ENCODE measurements at regions not wholly inside any gene's neighbourhood (a gene's known extent, or its start where the extent isn't known, plus 50 kb on each side); places are given as distances from the start of the nearest gene placed in this dataset.

GRCh38 chr13:99634672-99635071, 133.4 kb downstream of the TM9SF2 start:
- no peak for DNase-seq

GRCh38 chr13:99630269-99630898, 129.1 kb downstream of the TM9SF2 start:
- no peak for DNase-seq

DNA sequence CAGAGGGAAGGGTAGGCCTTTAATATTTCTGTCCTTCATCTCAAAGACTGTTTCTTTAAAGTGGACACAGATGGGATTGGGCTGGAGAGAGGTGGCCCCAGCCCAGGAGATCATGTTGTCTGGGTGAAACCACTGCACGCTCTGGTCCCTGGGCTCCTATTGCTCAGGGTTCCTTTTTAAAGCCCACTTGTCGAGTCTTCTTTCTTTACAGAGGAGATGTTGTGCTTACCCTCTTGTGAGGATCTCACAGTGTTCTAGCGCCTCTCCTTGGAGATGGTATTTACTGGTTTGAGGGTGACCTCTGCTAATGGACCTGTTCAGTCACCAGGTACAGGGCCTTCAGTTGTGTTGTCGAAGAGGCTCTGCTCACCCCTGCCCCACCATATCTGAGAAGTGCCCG, 128.4 kb downstream of the TM9SF2 start:
- DNase-seq, result no peak

DNA sequence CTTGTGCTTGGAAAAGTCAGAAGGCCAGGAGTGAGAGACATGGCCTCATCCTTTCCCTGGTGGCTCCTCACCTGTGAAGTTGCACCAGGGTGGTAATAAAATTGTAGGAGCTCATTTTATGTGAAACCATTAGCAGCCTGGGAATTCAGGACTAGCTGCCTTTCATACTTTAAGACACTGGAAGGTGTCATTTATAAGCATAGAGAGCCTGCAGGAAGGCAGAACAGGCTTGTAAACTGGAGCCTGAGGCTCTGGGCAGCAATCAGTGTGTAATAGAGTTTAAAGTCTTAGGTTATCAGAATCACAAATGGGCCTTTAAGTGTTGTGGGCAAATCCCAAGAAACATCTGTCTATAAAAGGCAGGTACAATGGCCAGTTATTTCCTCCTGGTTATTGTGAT, 127.2 kb downstream of the TM9SF2 start:
- DNase-seq, result no peak

- no peak for DNase-seq
These were observed 125.3 kb downstream of the TM9SF2 start for GRCh38 chr13:99626461-99627082.

DNA sequence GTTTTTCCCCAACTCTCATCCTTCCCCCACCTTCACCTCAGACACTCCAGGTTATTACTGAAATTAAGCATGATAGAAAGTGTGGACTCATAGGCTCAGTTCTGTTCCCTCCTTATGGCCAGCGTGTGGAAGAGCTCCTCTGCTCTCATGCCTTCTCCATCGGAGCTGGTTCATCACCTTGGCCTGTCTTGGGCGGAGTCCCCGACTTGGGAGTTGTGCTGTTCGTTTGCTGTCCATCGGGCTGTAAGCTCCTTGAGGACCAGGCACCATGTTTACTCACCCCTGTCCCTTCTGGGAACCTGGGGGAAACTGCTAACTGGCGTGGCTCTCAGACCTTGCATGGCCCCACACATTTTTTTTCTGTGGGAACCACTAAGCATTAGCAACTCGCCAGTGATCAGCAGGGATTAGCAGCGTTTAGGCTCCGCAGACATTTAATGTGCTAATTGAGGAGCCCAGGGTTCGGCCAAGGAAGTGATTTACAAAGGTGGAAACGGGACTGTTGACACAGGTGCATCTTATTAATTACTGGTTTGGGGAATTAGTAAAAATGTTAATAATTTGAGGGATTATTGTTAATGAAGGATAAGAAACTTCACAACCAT, 123.8 kb downstream of the TM9SF2 start:
- DNase-seq, result no peak

GRCh38 chr13:99620806-99621205, 119.5 kb downstream of the TM9SF2 start:
- no peak for DNase-seq

GRCh38 chr13:99619207-99619606, 117.9 kb downstream of the TM9SF2 start:
- DNase-seq, result no peak

GRCh38 chr13:99617474-99618255, 116.4 kb downstream of the TM9SF2 start:
- DNase-seq, result no peak

DNA sequence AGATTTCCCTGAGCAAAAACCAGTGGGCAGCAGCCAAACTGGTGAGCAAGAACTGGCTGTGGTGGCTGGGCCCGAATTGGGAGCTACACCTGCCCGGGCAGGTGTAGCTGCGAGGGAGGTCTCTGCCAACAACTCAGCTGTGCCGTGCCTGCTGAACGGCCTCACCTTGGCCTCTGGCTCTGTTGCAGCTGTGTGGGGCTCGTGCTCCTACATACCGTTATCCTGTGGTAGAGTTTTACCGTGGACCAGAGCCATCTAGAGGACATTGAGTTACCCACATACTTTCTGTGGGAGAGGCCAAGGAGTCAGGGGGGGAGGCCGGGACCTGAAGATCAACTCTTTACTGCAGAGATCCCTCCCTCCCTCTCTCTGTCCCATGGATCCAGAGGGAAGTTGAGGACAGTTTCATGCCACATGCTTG, 113.2 kb downstream of the TM9SF2 start:
- peak; percentile 14 for DNase-seq
